Activated T-cell treated with anti-CD3 and anti-CD28 coated beads, Interleukin-2, amount 50 U/mL, for 4 hours (primary cell): ENCODE measurements at regions not wholly inside any gene's neighbourhood (a gene's known extent, or its start where the extent isn't known, plus 50 kb on each side); places are given as distances from the start of the nearest gene placed in this dataset.
"Not testable (repeated sequence)": the region's sequence is repeated elsewhere in the genome, so short reads cannot be mapped to it uniquely, and the experiment has no call there.

ENCODE experiments used
- ATAC-seq, 2 donors: fragments of 200-7000 bp; cut with Tn5 transposase; one replicate each; pipeline ENCODE4 v1.10.0; 2021
- DNase-seq: peaks from one replicate; pipeline ENCODE4 v3.0.0-alpha.2; 2020
- H3K27me3 Mint-ChIP-seq: one replicate; pipeline ENCODE4 v1.8.0; 2021; ENCODE audit warnings: low read depth, mixed read lengths
- H3K36me3 Mint-ChIP-seq: one replicate; pipeline ENCODE4 v1.8.0; 2022; ENCODE audit warnings: mixed read lengths; ENCODE audit not compliant: insufficient read depth
- H3K4me1 Mint-ChIP-seq: one replicate; pipeline ENCODE4 v1.8.0; 2021; ENCODE audit warnings: low read depth, mixed read lengths
- H3K4me3 Mint-ChIP-seq: one replicate; pipeline ENCODE4 v1.8.0; 2021; ENCODE audit warnings: mild to moderate bottlenecking, moderate library complexity, mixed read lengths
- H3K9me3 Mint-ChIP-seq: one replicate; pipeline ENCODE4 v1.8.0; 2021; ENCODE audit warnings: mixed read lengths

GRCh38 chr7:56697058-56697457 lies 435.2 kb downstream of the ZNF479 start:
- ATAC-seq, H3K36me3 Mint-ChIP-seq, DNase-seq, H3K27me3 Mint-ChIP-seq, H3K4me1 Mint-ChIP-seq, H3K4me3 Mint-ChIP-seq: not testable (repeated sequence)
- peaks cover 41% of the 10 kb centered on the region for H3K9me3 Mint-ChIP-seq

DNA sequence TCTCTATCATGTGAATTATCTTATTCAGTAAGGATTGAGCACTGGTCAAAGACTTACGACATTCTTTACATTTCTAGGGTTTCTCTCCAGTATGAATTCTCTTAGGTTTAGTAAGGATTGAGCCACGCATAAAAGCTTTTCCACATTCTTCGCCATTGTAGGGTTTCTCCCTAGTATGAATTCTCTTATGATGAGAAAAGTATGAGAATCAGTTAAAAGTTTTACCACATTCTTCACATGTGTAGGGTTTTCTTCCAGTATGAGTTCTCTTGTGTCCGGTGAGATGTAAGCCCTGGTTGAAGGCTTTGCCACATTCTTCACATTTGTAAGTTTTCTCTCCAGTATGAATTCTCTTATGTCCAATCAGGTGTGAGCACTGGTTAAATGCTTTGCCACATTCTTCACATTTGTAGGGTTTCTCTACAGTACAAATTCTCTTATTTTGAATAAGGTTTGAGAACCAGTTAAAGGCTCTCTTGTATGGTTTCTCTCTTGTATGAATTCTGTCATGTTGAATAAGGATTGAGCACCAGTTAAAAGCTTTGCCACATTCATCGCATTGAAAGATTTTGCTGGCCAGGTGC lies 445.9 kb downstream of the ZNF479 start:
- H3K9me3 Mint-ChIP-seq = peaks cover 54% of the 10 kb centered on the region
- no peak for DNase-seq
- H3K4me1 Mint-ChIP-seq = no peaks in the 10 kb centered on the region
- ATAC-seq = no peak
- peaks cover 2% of the 10 kb centered on the region for H3K36me3 Mint-ChIP-seq
- H3K4me3 Mint-ChIP-seq = no peak overlapping the region
- H3K27me3 Mint-ChIP-seq = no peaks in the 10 kb centered on the region

- Mint-ChIP-seq H3K9me3 (peaks cover 53% of the 10 kb centered on the region), H3K4me3 (no peak overlapping the region), H3K27me3 (no peaks in the 10 kb centered on the region), H3K36me3 (no peaks in the 10 kb centered on the region), H3K4me1 (no peaks in the 10 kb centered on the region)
- no peak for ATAC-seq
- DNase-seq = no peak
These were observed 493.0 kb downstream of the ZNF479 start for GRCh38 chr7:56639173-56639746.

- DNase-seq (no peak), ATAC-seq (no peak)
- Mint-ChIP-seq H3K4me3 (no peak overlapping the region), H3K27me3 (no peaks in the 10 kb centered on the region), H3K9me3 (peaks cover 33% of the 10 kb centered on the region), H3K4me1 (no peaks in the 10 kb centered on the region), H3K36me3 (no peaks in the 10 kb centered on the region)
These were observed 493.7 kb upstream of the NUPR2 start for GRCh38 chr7:56609852-56610355.

- Mint-ChIP-seq H3K27me3 (no peaks in the 10 kb centered on the region), H3K4me1 (no peaks in the 10 kb centered on the region), H3K4me3 (no peak overlapping the region), H3K36me3 (no peaks in the 10 kb centered on the region), H3K9me3 (peaks cover 34% of the 10 kb centered on the region)
- no peak for ATAC-seq
- DNase-seq = no peak
These were observed 488.9 kb upstream of the NUPR2 start for GRCh38 chr7:56605146-56605545.

DNA sequence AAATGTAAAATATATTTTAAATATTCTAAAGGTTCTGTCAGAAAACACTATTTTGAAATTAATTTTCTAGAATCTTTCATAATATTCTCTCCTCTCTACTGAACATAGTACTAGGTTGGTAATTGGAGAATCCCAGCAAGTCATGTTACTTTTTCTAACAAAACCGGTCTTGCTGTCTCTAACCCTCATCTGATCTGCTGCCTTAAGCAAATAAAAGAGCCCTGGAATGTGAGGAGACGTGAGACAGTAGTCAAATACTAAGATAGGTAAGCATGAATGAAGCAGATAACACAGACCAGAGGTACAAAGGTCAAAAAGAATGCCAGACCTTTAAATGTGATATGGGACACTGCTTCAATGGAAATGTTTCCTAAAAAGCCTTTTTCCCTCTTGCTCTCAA lies 462.4 kb upstream of the NUPR2 start:
- DNase-seq = no peak
- H3K9me3 Mint-ChIP-seq = peaks cover 53% of the 10 kb centered on the region
- no peaks in the 10 kb centered on the region for H3K36me3 Mint-ChIP-seq

DNA sequence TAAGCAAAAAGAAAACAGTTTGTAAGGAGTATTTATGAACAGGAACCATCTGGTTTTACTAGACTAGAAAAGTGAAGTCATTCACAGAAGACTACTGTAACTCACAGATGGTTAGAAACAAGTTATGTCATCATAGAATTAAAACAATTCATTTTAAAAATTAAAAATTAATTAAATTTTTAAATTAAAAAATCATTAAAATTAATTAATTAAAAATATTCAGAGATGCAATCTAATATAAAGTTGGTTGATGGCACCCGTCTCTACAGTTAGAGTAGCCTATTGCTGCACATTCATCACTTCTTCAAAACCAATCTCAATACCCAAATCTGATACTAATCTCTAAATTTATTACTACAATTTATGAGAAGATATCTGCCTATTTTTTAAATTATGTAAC lies 454.8 kb upstream of the NUPR2 start:
- Mint-ChIP-seq H3K4me1 (no peaks in the 10 kb centered on the region), H3K36me3 (no peaks in the 10 kb centered on the region), H3K4me3 (no peak overlapping the region), H3K27me3 (no peaks in the 10 kb centered on the region), H3K9me3 (peaks cover 13% of the 10 kb centered on the region)
- DNase-seq = no peak
- no peak for ATAC-seq

More for the DNA sequence above, 462.4 kb upstream of the NUPR2 start:
- Mint-ChIP-seq H3K27me3 (no peaks in the 10 kb centered on the region), H3K4me3 (no peak overlapping the region), H3K4me1 (no peaks in the 10 kb centered on the region)
- ATAC-seq = no peak

DNA sequence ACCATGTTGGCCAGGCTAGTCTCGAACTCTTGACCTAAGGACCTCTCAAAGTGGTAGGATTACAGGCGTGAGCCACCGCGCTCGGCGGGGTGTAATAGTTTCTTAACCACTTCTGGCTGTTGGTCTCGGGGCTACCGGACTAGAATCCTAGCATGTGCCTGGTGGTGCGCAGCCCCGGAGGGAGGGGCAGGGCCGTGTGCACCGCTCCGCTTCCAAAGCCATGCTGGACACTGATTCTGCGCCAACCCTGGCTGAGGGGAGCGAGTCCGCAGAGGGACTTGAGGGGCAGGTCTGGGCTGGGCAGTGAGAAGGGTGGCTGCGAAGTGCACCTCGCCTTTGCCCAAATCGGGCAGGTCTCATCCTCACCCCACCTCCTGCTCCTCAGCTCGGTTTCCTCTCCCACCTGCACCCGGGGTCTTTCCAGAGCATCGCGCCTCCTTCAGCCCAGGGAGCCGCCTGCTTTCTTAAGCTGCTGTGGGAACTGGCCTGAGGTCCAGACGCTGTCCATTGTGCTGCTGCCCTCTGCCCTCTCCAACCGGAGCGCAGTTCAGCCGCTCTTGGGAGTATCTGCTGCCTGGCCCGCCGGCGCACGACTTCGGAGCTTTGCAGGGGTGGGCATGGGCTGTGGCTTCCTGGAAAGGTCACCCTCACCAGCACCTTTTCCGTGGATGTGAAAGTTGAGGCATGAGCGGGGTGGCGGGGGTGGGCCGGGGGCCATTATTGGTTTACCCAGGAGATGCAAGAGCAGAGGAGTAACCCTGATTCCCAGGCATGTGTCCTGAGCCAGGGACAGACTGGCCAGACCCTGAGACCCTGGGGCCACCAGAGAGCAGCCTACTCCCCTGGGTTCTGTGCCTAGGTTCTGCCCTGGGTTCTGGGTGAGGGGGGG lies 422.6 kb upstream of the NUPR2 start:
- ATAC-seq (no peak), DNase-seq (no peak)
- Mint-ChIP-seq H3K4me3 (no peak overlapping the region), H3K4me1 (no peaks in the 10 kb centered on the region), H3K27me3 (no peaks in the 10 kb centered on the region), H3K36me3 (no peaks in the 10 kb centered on the region), H3K9me3 (peaks cover 27% of the 10 kb centered on the region)

DNA sequence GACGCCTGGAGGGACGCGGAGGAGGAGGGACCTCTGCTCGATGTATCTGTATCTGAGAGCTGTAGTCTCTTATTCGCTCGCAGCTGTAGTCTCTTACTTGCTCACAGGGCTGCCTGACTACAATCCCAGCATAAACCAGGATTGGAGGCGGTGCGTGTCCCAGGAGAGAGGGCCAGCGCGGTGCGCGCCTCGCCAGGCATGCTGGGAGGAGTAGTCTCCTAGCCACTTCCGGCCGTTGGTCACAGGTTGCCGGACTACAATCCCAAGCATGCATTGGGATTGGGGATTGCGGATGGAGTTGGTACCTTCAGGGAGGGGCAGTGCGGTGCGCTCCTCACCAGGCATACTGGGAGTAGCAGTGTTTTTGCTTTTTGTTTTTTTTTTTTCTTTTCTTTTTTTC lies 421.7 kb upstream of the NUPR2 start:
- Mint-ChIP-seq H3K27me3 (no peaks in the 10 kb centered on the region), H3K9me3 (peaks cover 27% of the 10 kb centered on the region), H3K4me3 (no peak overlapping the region), H3K4me1 (no peaks in the 10 kb centered on the region), H3K36me3 (no peaks in the 10 kb centered on the region)
- DNase-seq = no peak
- no peak for ATAC-seq

DNA sequence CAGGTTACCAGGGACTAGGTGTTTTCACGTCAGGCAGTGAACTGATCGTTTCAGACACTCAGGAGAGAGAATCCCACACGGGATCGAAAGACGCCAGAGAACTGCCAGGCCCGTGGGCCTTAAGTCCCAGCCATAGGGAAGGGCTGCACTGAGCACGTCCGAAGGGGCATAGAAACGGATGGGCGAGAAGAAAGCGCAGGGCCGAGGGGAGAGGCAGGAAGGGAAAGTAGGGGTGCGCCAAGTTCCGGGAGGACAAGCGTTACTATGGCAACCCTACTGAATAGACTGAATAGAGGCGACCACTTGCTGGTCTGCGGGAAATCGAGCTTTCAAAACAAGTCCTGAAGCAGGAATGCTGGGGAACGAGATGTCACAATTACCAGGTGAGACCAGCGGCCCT lies 421.3 kb upstream of the NUPR2 start:
- no peak for ATAC-seq
- Mint-ChIP-seq H3K4me3 (no peak overlapping the region), H3K27me3 (no peaks in the 10 kb centered on the region), H3K36me3 (no peaks in the 10 kb centered on the region), H3K9me3 (peaks cover 25% of the 10 kb centered on the region), H3K4me1 (no peaks in the 10 kb centered on the region)
- DNase-seq = no peak

GRCh38 chr7:56495165-56495564 lies 378.9 kb upstream of the NUPR2 start:
- Mint-ChIP-seq H3K4me1 (no peaks in the 10 kb centered on the region), H3K27me3 (no peaks in the 10 kb centered on the region), H3K4me3 (no peak overlapping the region), H3K36me3 (no peaks in the 10 kb centered on the region), H3K9me3 (peaks cover 21% of the 10 kb centered on the region)
- ATAC-seq = no peak
- DNase-seq = no peak

DNA sequence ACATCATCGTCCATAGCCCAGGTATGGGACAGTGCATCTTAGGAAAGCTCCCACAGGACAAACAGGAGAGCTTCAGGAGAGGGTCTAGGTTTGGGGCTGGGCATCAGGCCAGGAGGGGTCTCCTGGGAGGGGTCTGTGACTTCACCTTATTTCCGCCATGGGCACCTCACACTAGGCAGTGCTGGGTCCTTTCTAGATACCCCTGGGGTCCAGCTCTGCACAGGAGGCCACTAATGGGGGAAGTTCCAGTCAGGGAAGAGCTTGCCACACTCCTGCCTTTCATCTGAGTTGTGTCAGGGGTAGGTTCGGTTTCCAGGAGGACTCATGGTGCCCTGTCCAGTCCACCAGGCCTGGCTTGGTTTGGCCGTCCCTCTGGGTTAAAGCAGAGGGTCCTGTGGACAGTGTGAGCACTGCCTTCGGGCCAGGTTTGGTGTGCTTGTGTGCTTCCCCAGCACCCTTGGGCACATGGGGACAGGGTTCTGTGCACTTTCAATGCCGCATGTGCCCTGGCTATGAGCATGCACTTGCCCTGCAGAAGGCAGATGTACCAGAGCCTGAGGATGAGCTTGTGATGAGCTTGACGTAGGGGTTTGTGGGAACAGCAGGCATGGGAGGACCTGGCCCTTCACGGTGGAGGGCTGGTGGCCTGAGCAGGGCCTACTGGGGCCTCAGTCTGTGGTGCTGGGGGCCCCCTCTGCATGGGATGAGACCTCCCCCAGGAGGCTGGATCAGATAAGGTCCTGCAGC lies 377.7 kb upstream of the NUPR2 start:
- Mint-ChIP-seq H3K4me1 (no peaks in the 10 kb centered on the region), H3K27me3 (no peaks in the 10 kb centered on the region), H3K4me3 (no peak overlapping the region), H3K9me3 (peaks cover 11% of the 10 kb centered on the region), H3K36me3 (no peaks in the 10 kb centered on the region)
- DNase-seq (no peak), ATAC-seq (no peak)

DNA sequence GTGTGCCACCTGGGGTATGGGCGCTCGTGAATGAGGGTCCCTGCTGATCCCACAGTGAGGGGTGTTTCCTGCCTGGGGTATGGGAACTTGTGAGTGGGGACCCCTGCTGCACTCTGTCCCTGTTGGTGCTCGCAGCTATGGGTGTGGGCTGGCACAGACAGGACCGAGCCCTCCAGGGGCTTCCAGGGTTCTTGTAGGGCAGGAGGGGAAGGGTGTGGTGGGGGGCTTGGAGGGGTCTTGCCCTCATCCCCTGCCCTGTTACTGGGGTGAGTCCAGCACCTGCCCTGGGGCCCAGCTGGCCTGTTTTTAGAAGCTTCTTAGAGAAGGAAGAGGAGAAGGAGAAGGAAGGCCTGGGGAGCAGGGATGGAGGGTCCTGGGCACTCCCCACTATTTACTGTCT lies 377.0 kb upstream of the NUPR2 start:
- H3K4me1 Mint-ChIP-seq = no peaks in the 10 kb centered on the region
- H3K36me3 Mint-ChIP-seq = no peaks in the 10 kb centered on the region
- H3K27me3 Mint-ChIP-seq = no peaks in the 10 kb centered on the region
- H3K4me3 Mint-ChIP-seq = no peak overlapping the region
- DNase-seq = no peak
- no peak for ATAC-seq
- H3K9me3 Mint-ChIP-seq = peaks cover 14% of the 10 kb centered on the region

GRCh38 chr7:56491636-56492425 lies 375.6 kb upstream of the NUPR2 start:
- H3K4me3 Mint-ChIP-seq = no peak overlapping the region
- H3K36me3 Mint-ChIP-seq = no peaks in the 10 kb centered on the region
- DNase-seq (no peak), ATAC-seq (no peak)
- peaks cover 21% of the 10 kb centered on the region for H3K9me3 Mint-ChIP-seq
- H3K27me3 Mint-ChIP-seq = no peaks in the 10 kb centered on the region
- no peaks in the 10 kb centered on the region for H3K4me1 Mint-ChIP-seq
